ENCODE measurements at regions not wholly inside any gene's neighbourhood (a gene's known extent, or its start where the extent isn't known, plus 50 kb on each side); places are given as distances from the start of the nearest gene placed in this dataset.
A peak's percentile ranks its signal among the peaks of the same experiment; 100 is the strongest.

- H4K20me1 ChIP-seq (ENCODE audit: insufficient read depth) = no peaks in the 10 kb centered on the region
- no peaks in the 10 kb centered on the region for H3K79me2 ChIP-seq (ENCODE audit: insufficient read depth)
- DNase-seq = no peak
- peaks cover 0 to 2% of the 10 kb centered on the region in 2 experiments; a peak in 2 of 4 replicates for H3K4me1 ChIP-seq (ENCODE audit: control insufficient read depth in 1 of 2, insufficient read depth in 2 of 2, low read depth in 1 of 2, low read length in 1 of 2)
- no peaks in the 10 kb centered on the region for H3K9me3 ChIP-seq
- no peak overlapping the region for H3K9ac ChIP-seq
- H3K27me3 ChIP-seq (ENCODE audit: insufficient read depth) = no peaks in the 10 kb centered on the region
- H3F3A ChIP-seq (replicated peaks; ENCODE audit: insufficient read depth) = no peaks in the 10 kb centered on the region
- H3K4me3 ChIP-seq (ENCODE audit: low read depth in 2 of 2, low read length in 1 of 2) = no peak overlapping the region
- H3K36me3 ChIP-seq (replicated peaks in 1 of 2; ENCODE audit: control insufficient read depth in 1 of 2, insufficient read depth in 2 of 2, low read length in 1 of 2) = no peaks in the 10 kb centered on the region
- no peak overlapping the region for H2AFZ ChIP-seq (ENCODE audit: low read depth)
- ChIA-PET CTCF (interaction anchor here (0.7 to 2.3 kb wide), 6 partner anchors 8 to 622 kb away, joined by 3 to 11 read pairs (median 4); no protein-coding TSS in a partner anchor), POLR2A (no interaction called here)
- H3K9me2 ChIP-seq = no peaks in the 10 kb centered on the region
- no peak overlapping the region for H3K4me2 ChIP-seq
- no peak overlapping the region for H3K27ac ChIP-seq (ENCODE audit: low read depth in 2 of 2, low read length in 1 of 2)
- TF ChIP-seq USF1 (IDR thresholded peaks at IDR 0.05; ENCODE audit: borderline replicate concordance, low read depth) (no peak), REST (IDR thresholded peaks at IDR 0.05; ENCODE audit: low read depth, low read length) (no peak)
These were observed 129.8 kb upstream of the TMEM229A start for GRCh38 chr7:124162667-124163066.

- H3K4me3 ChIP-seq (ENCODE audit: low read depth in 2 of 2, low read length in 1 of 2) = no peak overlapping the region
- H3F3A ChIP-seq (replicated peaks; ENCODE audit: insufficient read depth) = peaks cover 9% of the 10 kb centered on the region
- no peaks in the 10 kb centered on the region for H3K9me2 ChIP-seq
- ChIA-PET CTCF (interaction anchor here (0.6 to 4.5 kb wide), 71 partner anchors 10 to 1334 kb away, joined by 3 to 102 read pairs (median 4); partner anchors contain the start of gene GPR37), POLR2A (interaction anchor here (0.6 kb wide), 1 partner anchor 1507 kb away, joined by 3 read pairs; no protein-coding TSS in a partner anchor)
- H3K36me3 ChIP-seq (replicated peaks in 1 of 2; ENCODE audit: control insufficient read depth in 1 of 2, insufficient read depth in 2 of 2, low read length in 1 of 2) = no peaks in the 10 kb centered on the region
- no peak overlapping the region for H3K9ac ChIP-seq
- DNase-seq = peak; percentile 23
- H3K79me2 ChIP-seq (ENCODE audit: insufficient read depth) = no peaks in the 10 kb centered on the region
- no peaks in the 10 kb centered on the region for H3K27me3 ChIP-seq (ENCODE audit: insufficient read depth)
- TF ChIP-seq NRF1 (IDR thresholded peaks at IDR 0.05; ENCODE audit: low read depth, low read length) (no peak), RAD21 (IDR thresholded peaks at IDR 0.05; ENCODE audit: low read length) (peak; percentile 92), CTCF (IDR thresholded peaks at IDR 0.05) (peak; percentile 77), GABPA (IDR thresholded peaks at IDR 0.05; ENCODE audit: low read depth) (no peak), SMC3 (IDR thresholded peaks at IDR 0.05; ENCODE audit: low read depth, low read length) (peak; percentile 73)
- no peak overlapping the region for H3K27ac ChIP-seq (ENCODE audit: low read depth in 2 of 2, low read length in 1 of 2)
- H2AFZ ChIP-seq (ENCODE audit: low read depth) = no peak overlapping the region
- H4K20me1 ChIP-seq (ENCODE audit: insufficient read depth) = no peaks in the 10 kb centered on the region
- H3K4me1 ChIP-seq (ENCODE audit: control insufficient read depth in 1 of 2, insufficient read depth in 2 of 2, low read depth in 1 of 2, low read length in 1 of 2) = peaks cover 0 to 6% of the 10 kb centered on the region in 2 experiments; a peak in 2 of 4 replicates
- H3K4me2 ChIP-seq = no peak overlapping the region
- no peaks in the 10 kb centered on the region for H3K9me3 ChIP-seq
- 29% methylated on average over 3 of the region's 3 CpGs for WGBS (ENCODE audit: low lambda C conversion rate)
These were observed 122.7 kb upstream of the TMEM229A start for GRCh38 chr7:124155432-124156022.

Measured in SK-N-SH (cell line).